Putamen (tissue), 1 donor: ENCODE measurements at regions not wholly inside any gene's neighbourhood (a gene's known extent, or its start where the extent isn't known, plus 50 kb on each side); places are given as distances from the start of the nearest gene placed in this dataset.

Experiments
- DNase-seq: peaks from one replicate; pipeline ENCODE4 v3.0.0-alpha.2; 2016; ENCODE audit warnings: low spot score

- DNase-seq = no peak
Observed at GRCh38 chr3:127349501-127350171, 61.8 kb upstream of the PRR20G start.

DNA sequence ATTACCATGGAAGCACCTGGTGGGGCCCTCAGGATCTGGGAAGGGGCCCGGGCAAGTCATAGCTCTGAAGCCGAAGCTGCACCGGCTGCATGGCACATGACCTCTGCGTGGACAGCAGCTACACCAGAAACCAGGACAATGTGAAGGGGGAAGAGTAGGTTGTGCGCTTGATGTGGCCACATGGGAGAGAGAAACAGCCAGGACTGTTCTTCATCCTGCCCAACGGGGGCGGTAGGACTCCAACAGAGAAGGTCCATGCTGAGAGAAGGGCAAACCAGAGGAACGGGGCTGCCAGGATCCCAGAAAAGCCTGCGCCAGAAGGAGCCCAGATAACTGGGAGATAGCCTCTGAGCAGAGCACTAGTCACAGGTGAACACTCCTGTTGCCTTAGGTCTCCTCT, 54.9 kb upstream of the PRR20G start:
- DNase-seq = no peak

- DNase-seq = no peak
Observed at GRCh38 chr3:127339928-127340861, 52.3 kb upstream of the PRR20G start.

- no peak for DNase-seq
Observed at GRCh38 chr3:127339016-127339415, 51.2 kb upstream of the PRR20G start.

- no peak for DNase-seq
Observed at GRCh38 chr3:127337911-127338531, 50.2 kb upstream of the PRR20G start.
